Esophagus muscularis mucosa (tissue), 4 donors: ENCODE measurements at regions not wholly inside any gene's neighbourhood (a gene's known extent, or its start where the extent isn't known, plus 50 kb on each side); places are given as distances from the start of the nearest gene placed in this dataset.

Experiments
- DNase-seq: peaks from one replicate; pipeline ENCODE4 v3.0.0-alpha.2; 2017; ENCODE audit errors: extremely low spot score
- H3K27ac ChIP-seq, 4 donors: fragments of 200-600 bp; sonication (generic); replicated peaks in 1 of 4; 1 replicate in 3 of 4; 2 replicates in 1 of 4; pipeline ENCODE4 v1.5.1; 2016 to 2019; ENCODE audit warnings: mild to moderate bottlenecking in 1 of 4
- H3K27me3 ChIP-seq, 4 donors: fragments of 200-600 bp; sonication (generic); one replicate each; pipeline versions ENCODE4 v1.5.1 to v1.6.0; 2016 to 2019
- H3K36me3 ChIP-seq, 4 donors: fragments of 200-600 bp; sonication (generic); one replicate each; pipeline ENCODE4 v1.5.1; 2016 to 2019
- H3K4me1 ChIP-seq, 4 donors: fragments of 200-600 bp; sonication (generic); one replicate each; pipeline ENCODE4 v1.5.1; 2016 to 2019
- H3K4me3 ChIP-seq, 4 donors: fragments of 200-600 bp; sonication (generic); 1 replicate in 2 of 4; 2 replicates in 2 of 4; pipeline ENCODE4 v1.5.1; 2016 to 2019; ENCODE audit warnings: mild to moderate bottlenecking in 4 of 4, moderate library complexity in 1 of 4
- H3K9me3 ChIP-seq, 4 donors: fragments of 200-600 bp; sonication (generic); 1 replicate in 3 of 4; 2 replicates in 1 of 4; pipeline ENCODE4 v1.5.1; 2016 to 2019
- EP300 ChIP-seq: sonication (generic); formaldehyde crosslinking; IDR thresholded peaks from one replicate; pipeline ENCODE4 v1.6.1; 2017; ENCODE audit warnings: antibody characterized with exemption
- POLR2A ChIP-seq: fragments of 450-650 bp; IDR thresholded peaks from one replicate; pipeline ENCODE4 v1.6.1; 2017; ENCODE audit warnings: antibody characterized with exemption, moderate library complexity, mild to moderate bottlenecking, low read depth
- POLR2AphosphoS5 ChIP-seq, 2 donors: sonication (generic); formaldehyde crosslinking; IDR thresholded peaks; one replicate each; pipeline ENCODE4 v1.6.1; 2017; ENCODE audit warnings: antibody characterized with exemption in 2 of 2
- WGBS: methylation state at CpG from one replicate; pipeline ENCODE4 v1.1.5; 2018; 5-methylcytosine and 5-hydroxymethylcytosine counted together
- intact Hi-C: fragments of 100-400 bp; cut with DNase I; formaldehyde crosslinking; loops from one replicate; pipeline ENCODE4 v1.15.1; 2023
- TF ChIP-seq, protein P1 (sequence below), 3 experiments: fragments of 200-600 bp in 2 of 3; fragments of 450-650 bp in 1 of 3; sonication (generic) in 2 of 3; IDR thresholded peaks; one replicate each; pipeline ENCODE4 v1.5.1; 2017 to 2019; ENCODE audit warnings: antibody characterized with exemption in 3 of 3, mild to moderate bottlenecking in 2 of 3, moderate library complexity in 1 of 3

DNA sequence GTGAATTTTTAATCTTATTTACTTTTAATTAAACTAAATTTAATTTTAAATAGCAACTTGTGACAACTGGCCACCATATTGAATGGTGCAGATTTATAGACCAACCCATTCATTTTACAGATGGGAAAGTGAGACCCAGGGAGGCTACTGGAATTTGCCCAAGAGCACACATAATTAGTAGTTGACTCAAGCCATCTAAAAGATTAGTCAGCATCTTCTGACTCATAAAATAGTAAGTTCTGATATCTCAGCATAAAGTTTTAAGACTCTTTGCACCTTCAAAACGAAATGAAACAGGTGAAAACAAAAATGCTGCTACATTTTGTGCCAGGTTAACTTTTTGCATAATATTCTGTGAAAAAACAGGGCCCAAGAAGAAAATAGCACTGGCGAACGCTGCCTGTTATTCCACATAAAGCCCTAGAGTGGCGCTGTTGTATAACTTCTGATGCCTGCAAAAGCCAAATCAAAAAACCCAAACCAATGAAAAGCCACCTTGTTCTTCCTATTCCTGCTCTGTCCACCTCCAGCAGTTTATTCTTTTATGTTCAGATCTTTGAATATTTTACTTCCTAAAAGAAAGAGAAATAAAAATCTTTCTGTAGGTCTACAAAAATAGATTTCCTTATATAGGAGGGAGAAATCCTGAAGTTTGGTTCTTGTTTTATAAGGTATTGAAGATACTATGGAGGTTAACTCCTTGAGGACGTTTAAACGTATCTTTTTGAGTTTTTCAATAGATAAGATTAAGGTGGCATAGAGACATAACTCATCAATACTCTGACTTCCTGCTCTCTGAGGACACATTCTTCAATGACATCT, 62.8 kb downstream of the OTOL1 start:
- peaks cover 0 to 8% (median 0%) of the 10 kb centered on the region in 4 donors for H3K4me1 ChIP-seq
- WGBS, result 39% methylated on average over 6 of the region's 6 CpGs
- H3K27ac ChIP-seq, result no peak overlapping the region
- intact Hi-C loops, result no loop called here
- no peaks in the 10 kb centered on the region for H3K9me3 ChIP-seq
- DNase-seq, result no peak
- no peaks in the 10 kb centered on the region for H3K36me3 ChIP-seq
- no peaks in the 10 kb centered on the region for H3K27me3 ChIP-seq
- no peak for TF ChIP-seq POLR2AphosphoS5 (IDR thresholded peaks at IDR 0.05)
- TF ChIP-seq EP300, result no peak
- TF ChIP-seq POLR2A, result no peak
- TF ChIP-seq, protein P1, sequence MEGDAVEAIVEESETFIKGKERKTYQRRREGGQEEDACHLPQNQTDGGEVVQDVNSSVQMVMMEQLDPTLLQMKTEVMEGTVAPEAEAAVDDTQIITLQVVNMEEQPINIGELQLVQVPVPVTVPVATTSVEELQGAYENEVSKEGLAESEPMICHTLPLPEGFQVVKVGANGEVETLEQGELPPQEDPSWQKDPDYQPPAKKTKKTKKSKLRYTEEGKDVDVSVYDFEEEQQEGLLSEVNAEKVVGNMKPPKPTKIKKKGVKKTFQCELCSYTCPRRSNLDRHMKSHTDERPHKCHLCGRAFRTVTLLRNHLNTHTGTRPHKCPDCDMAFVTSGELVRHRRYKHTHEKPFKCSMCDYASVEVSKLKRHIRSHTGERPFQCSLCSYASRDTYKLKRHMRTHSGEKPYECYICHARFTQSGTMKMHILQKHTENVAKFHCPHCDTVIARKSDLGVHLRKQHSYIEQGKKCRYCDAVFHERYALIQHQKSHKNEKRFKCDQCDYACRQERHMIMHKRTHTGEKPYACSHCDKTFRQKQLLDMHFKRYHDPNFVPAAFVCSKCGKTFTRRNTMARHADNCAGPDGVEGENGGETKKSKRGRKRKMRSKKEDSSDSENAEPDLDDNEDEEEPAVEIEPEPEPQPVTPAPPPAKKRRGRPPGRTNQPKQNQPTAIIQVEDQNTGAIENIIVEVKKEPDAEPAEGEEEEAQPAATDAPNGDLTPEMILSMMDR (IDR thresholded peaks at IDR 0.05), result peak; percentile 47 to 67 (median 47)
- no peak overlapping the region for H3K4me3 ChIP-seq

DNA sequence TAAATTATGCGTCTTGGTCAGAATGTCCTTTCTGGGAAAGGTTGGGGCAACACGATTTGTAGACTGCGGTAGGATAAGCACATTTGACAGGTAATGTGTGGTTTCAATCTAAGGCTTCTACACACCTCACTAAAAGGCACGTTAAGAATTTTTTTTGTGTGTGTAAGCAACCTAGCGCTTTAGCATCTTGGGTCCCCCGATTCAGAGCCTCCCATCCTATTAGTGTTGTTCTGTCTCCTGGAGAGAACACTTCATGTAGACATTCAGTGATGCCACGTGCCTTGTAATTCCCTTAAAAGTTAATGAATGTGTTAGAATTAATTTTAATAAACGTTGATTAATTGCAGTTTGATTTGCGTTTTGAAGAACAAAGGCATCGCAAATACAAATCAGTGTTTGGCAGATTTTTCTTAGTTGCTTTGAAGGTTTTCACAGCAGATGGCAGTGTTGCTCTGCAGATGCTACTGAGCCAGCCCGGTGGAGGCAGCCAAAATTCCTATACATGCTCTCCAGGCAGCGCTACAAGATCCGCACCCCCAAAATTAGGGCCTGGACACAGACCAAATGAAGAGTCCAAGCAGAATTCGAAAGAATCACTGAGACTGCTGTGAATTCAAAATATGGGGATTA, 63.5 kb downstream of the OTOL1 start:
- WGBS, result 36% methylated on average over 14 of the region's 14 CpGs
- no peak overlapping the region for H3K27ac ChIP-seq
- H3K27me3 ChIP-seq, result no peaks in the 10 kb centered on the region
- H3K9me3 ChIP-seq, result no peaks in the 10 kb centered on the region
- H3K4me1 ChIP-seq, result peaks cover 0 to 8% (median 0%) of the 10 kb centered on the region in 4 donors
- H3K4me3 ChIP-seq, result no peak overlapping the region
- DNase-seq, result no peak
- no peaks in the 10 kb centered on the region for H3K36me3 ChIP-seq
- no peak for TF ChIP-seq EP300
- TF ChIP-seq, protein P1 (IDR thresholded peaks at IDR 0.05), result peak; percentile 33 to 49 (median 46)
- no peak for TF ChIP-seq POLR2A
- no peak for TF ChIP-seq POLR2AphosphoS5 (IDR thresholded peaks at IDR 0.05)
- intact Hi-C loops, result no loop called here

DNA sequence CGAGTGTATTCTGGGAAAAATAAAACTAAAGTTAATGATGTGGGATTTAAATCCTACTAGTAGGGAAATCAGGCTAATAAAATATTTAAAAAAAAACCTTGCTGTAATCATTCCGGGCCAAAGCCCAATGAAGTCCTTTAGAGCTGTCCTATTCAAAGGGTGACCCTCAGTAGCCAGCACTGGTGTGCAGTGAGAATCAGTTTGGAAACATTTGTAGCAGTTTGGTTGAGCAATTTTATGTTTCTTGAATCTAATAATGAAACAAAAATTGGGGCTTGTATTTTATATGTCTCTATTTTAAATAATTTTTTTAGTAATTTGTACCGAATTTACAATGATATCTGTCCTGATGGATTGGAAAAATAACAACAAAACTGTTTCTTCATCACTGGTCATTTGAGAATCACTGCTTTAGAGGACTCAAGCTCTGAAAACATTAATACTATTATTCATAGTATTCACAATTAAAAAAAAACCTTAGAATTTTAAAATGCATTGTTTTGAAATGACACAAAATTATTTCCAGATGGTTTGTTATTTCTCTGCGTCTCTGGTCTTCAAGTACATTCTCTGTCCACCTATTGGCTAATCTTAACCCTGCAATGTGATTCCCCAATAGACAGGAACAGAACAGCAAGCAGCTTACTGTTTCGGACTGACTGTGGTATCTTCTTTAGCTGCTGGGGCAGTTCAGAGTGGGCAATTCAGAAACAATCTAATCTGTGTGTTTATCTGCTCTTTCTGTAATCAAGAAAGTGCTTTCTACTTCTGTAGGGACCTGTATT, 71.2 kb downstream of the OTOL1 start:
- no peaks in the 10 kb centered on the region for H3K36me3 ChIP-seq
- WGBS, result 59% methylated on average over 5 of the region's 5 CpGs
- intact Hi-C loops, result no loop called here
- H3K4me3 ChIP-seq, result no peak overlapping the region
- no peak for DNase-seq
- no peaks in the 10 kb centered on the region for H3K4me1 ChIP-seq
- H3K9me3 ChIP-seq, result no peaks in the 10 kb centered on the region
- no peak overlapping the region for H3K27ac ChIP-seq
- no peaks in the 10 kb centered on the region for H3K27me3 ChIP-seq
- TF ChIP-seq POLR2AphosphoS5 (IDR thresholded peaks at IDR 0.05), result no peak
- TF ChIP-seq EP300, result no peak
- TF ChIP-seq, protein P1 (IDR thresholded peaks at IDR 0.05), result no peak
- TF ChIP-seq POLR2A, result no peak

DNA sequence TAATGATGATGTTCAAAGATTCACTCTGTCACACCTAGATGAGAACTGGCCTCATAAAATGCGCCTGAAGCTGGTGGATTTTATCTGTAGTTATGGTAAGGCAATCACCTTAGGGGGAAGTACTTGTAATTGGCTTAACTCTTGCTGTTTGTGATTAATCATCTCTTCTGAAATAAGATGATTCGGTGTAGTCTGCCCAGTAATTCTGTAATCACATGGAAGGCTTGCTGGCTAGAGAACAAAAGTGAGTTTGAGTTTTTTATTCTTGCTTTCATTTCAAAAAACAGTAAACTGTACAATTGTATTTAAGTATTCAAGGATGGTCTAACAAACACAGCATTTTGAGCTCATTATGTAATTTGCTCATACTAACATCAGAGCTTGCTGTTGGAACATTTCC, 72.1 kb downstream of the OTOL1 start:
- no peak overlapping the region for H3K27ac ChIP-seq
- no peaks in the 10 kb centered on the region for H3K4me1 ChIP-seq
- 73% methylated on average over 2 of the region's 2 CpGs for WGBS
- no peaks in the 10 kb centered on the region for H3K9me3 ChIP-seq
- H3K4me3 ChIP-seq, result no peak overlapping the region
- intact Hi-C loops, result no loop called here
- H3K27me3 ChIP-seq, result no peaks in the 10 kb centered on the region
- H3K36me3 ChIP-seq, result no peaks in the 10 kb centered on the region
- TF ChIP-seq POLR2A, result no peak
- TF ChIP-seq EP300, result no peak
- TF ChIP-seq POLR2AphosphoS5 (IDR thresholded peaks at IDR 0.05), result no peak
- TF ChIP-seq, protein P1 (IDR thresholded peaks at IDR 0.05), result no peak
- DNase-seq, result no peak
